Esophagus squamous epithelium (tissue), 5 donors: ENCODE measurements at regions not wholly inside any gene's neighbourhood (a gene's known extent, or its start where the extent isn't known, plus 50 kb on each side); places are given as distances from the start of the nearest gene placed in this dataset.

Source experiments
- DNase-seq: peaks from one replicate; lab custom pipeline; 2025; lab: John Stamatoyannopoulos, UW
- H3K27ac ChIP-seq, 4 donors: fragments of 200-600 bp; sonication (generic); one replicate each; pipeline ENCODE4 v1.5.1; 2016 to 2019; ENCODE audit warnings: mild to moderate bottlenecking in 1 of 4
- H3K27me3 ChIP-seq, 4 donors: fragments of 200-600 bp; sonication (generic); 1 replicate in 3 of 4; 2 replicates in 1 of 4; pipeline versions ENCODE4 v1.5.1 to v1.6.0; 2017 to 2021; ENCODE audit warnings: antibody characterized with exemption in 1 of 4
- H3K36me3 ChIP-seq, 3 donors: fragments of 200-600 bp; sonication (generic); one replicate each; pipeline ENCODE4 v1.5.1; 2016 to 2019
- H3K4me1 ChIP-seq, 3 donors: fragments of 200-600 bp; sonication (generic); one replicate each; pipeline ENCODE4 v1.5.1; 2017 to 2019
- H3K4me3 ChIP-seq, 4 donors: fragments of 200-600 bp; sonication (generic); 1 replicate in 3 of 4; 2 replicates in 1 of 4; pipeline ENCODE4 v1.5.1; 2016 to 2019; ENCODE audit warnings: mild to moderate bottlenecking in 2 of 4, moderate library complexity in 1 of 4
- H3K9me3 ChIP-seq, 3 donors: fragments of 200-600 bp; sonication (generic); one replicate each; pipeline ENCODE4 v1.5.1; 2016 to 2019
- POLR2A ChIP-seq, 4 donors: fragments of 450-650 bp; IDR thresholded peaks; one replicate each; pipeline ENCODE4 v1.6.1; 2017; ENCODE audit warnings: antibody characterized with exemption in 4 of 4, mild to moderate bottlenecking in 4 of 4, moderate library complexity in 3 of 4
- WGBS, 2 donors: methylation state at CpG; one replicate each; pipeline ENCODE4 v1.1.5; 2018; 5-methylcytosine and 5-hydroxymethylcytosine counted together
- intact Hi-C: fragments of 100-400 bp; cut with DNase I; formaldehyde crosslinking; loops from one replicate; pipeline ENCODE4 v1.15.0; 2022
- TF ChIP-seq, protein P1 (sequence below), 6 experiments: fragments of 450-650 bp in 4 of 6; fragments of 200-600 bp in 2 of 6; sonication (generic) in 2 of 6; IDR thresholded peaks; one replicate each; pipeline ENCODE4 v1.5.1; 2016 to 2019; ENCODE audit warnings: antibody characterized with exemption in 6 of 6, mild to moderate bottlenecking in 4 of 6, moderate library complexity in 4 of 6
- donor health status: DM: yes; HTN: yes; CAD: no.

GRCh38 chr1:221237587-221237986 is 358.3 kb downstream of the HLX start:
- peaks cover 0 to 4% (median 0%) of the 10 kb centered on the region in 3 donors for H3K4me1 ChIP-seq
- no peak overlapping the region for H3K27ac ChIP-seq
- 80% methylated on average over 3 of the region's 3 CpGs for WGBS, 2 donors
- H3K4me3 ChIP-seq: no peak overlapping the region
- no peaks in the 10 kb centered on the region for H3K36me3 ChIP-seq
- TF ChIP-seq, protein P1, sequence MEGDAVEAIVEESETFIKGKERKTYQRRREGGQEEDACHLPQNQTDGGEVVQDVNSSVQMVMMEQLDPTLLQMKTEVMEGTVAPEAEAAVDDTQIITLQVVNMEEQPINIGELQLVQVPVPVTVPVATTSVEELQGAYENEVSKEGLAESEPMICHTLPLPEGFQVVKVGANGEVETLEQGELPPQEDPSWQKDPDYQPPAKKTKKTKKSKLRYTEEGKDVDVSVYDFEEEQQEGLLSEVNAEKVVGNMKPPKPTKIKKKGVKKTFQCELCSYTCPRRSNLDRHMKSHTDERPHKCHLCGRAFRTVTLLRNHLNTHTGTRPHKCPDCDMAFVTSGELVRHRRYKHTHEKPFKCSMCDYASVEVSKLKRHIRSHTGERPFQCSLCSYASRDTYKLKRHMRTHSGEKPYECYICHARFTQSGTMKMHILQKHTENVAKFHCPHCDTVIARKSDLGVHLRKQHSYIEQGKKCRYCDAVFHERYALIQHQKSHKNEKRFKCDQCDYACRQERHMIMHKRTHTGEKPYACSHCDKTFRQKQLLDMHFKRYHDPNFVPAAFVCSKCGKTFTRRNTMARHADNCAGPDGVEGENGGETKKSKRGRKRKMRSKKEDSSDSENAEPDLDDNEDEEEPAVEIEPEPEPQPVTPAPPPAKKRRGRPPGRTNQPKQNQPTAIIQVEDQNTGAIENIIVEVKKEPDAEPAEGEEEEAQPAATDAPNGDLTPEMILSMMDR (IDR thresholded peaks at IDR 0.05): no peak
- TF ChIP-seq POLR2A (IDR thresholded peaks at IDR 0.05): no peak
- intact Hi-C loops: no loop called here
- H3K27me3 ChIP-seq: no peaks in the 10 kb centered on the region
- no peaks in the 10 kb centered on the region for H3K9me3 ChIP-seq
- DNase-seq: no peak

- intact Hi-C loops: no loop called here
- Histone ChIP-seq H3K27me3 (no peaks in the 10 kb centered on the region), H3K27ac (no peak overlapping the region), H3K36me3 (no peaks in the 10 kb centered on the region), H3K4me1 (peaks cover 0 to 4% (median 0%) of the 10 kb centered on the region in 3 donors), H3K4me3 (no peak overlapping the region), H3K9me3 (no peaks in the 10 kb centered on the region)
- no peak for DNase-seq
- TF ChIP-seq, protein P1 (IDR thresholded peaks at IDR 0.05): no peak
- no peak for TF ChIP-seq POLR2A (IDR thresholded peaks at IDR 0.05)
- 87 to 90% methylated on average over 4 of the region's 4 CpGs for WGBS, 2 donors
Observed at GRCh38 chr1:221239181-221239580, 359.9 kb downstream of the HLX start.

- H3K27me3 ChIP-seq: no peaks in the 10 kb centered on the region
Observed at GRCh38 chr1:221239792-221240191, 360.5 kb downstream of the HLX start.

DNA sequence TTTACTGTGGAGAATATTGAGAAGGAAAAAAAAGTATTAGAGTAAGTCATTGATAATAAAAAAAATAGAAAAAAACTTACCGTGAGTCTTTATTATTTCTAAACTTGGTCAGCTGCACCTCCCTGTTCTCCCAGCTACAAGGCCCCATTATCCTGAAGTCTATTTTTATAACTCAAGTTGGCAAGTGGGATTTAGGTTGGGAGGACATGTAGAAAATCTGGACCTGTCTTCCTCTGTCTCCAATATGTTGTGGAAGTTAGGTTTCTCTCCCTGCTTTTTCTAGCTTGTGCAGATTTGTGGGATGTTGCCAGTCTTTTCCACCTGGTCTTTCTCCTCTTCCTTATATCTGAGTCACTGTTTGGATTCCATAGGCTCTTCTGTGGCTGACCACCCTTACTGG is 361.4 kb downstream of the HLX start:
- no peaks in the 10 kb centered on the region for H3K27me3 ChIP-seq
- intact Hi-C loops: no loop called here
- WGBS, 2 donors: 90 to 91% methylated on average over 1 of the region's 1 CpG
- H3K36me3 ChIP-seq: no peaks in the 10 kb centered on the region
- no peak overlapping the region for H3K27ac ChIP-seq
- TF ChIP-seq POLR2A (IDR thresholded peaks at IDR 0.05): no peak
- TF ChIP-seq, protein P1 (IDR thresholded peaks at IDR 0.05): no peak
- no peaks in the 10 kb centered on the region for H3K9me3 ChIP-seq
- H3K4me1 ChIP-seq: no peaks in the 10 kb centered on the region
- no peak for DNase-seq
- no peak overlapping the region for H3K4me3 ChIP-seq

More at GRCh38 chr1:221239792-221240191, 360.5 kb downstream of the HLX start:
- intact Hi-C loops: no loop called here
- Histone ChIP-seq H3K9me3 (no peaks in the 10 kb centered on the region), H3K4me3 (no peak overlapping the region), H3K4me1 (no peaks in the 10 kb centered on the region), H3K27ac (no peak overlapping the region), H3K36me3 (no peaks in the 10 kb centered on the region)
- DNase-seq: no peak
- TF ChIP-seq, protein P1 (IDR thresholded peaks at IDR 0.05): no peak
- TF ChIP-seq POLR2A (IDR thresholded peaks at IDR 0.05): no peak
- WGBS, 2 donors: 67 to 82% methylated on average over 9 of the region's 9 CpGs

- TF ChIP-seq, protein P1 (IDR thresholded peaks at IDR 0.05): no peak
- TF ChIP-seq POLR2A (IDR thresholded peaks at IDR 0.05): no peak
- H3K4me1 ChIP-seq: no peaks in the 10 kb centered on the region
- H3K36me3 ChIP-seq: no peaks in the 10 kb centered on the region
- H3K4me3 ChIP-seq: no peak overlapping the region
- no peaks in the 10 kb centered on the region for H3K9me3 ChIP-seq
- intact Hi-C loops: no loop called here
- 48 to 86% methylated on average over 1 of the region's 1 CpG for WGBS, 2 donors
- no peak overlapping the region for H3K27ac ChIP-seq
- H3K27me3 ChIP-seq: no peaks in the 10 kb centered on the region
- no peak for DNase-seq
Observed at GRCh38 chr1:221241157-221241556, 361.9 kb downstream of the HLX start.
